ENCODE measurements at regions not wholly inside any gene's neighbourhood (a gene's known extent, or its start where the extent isn't known, plus 50 kb on each side); places are given as distances from the start of the nearest gene placed in this dataset.

GRCh38 chr3:55285156-55285555, 201.9 kb downstream of the WNT5A start:
- TF ChIP-seq POLR2A (IDR thresholded peaks at IDR 0.05; ENCODE audit: low read length) (no peak), GATA1 (IDR thresholded peaks at IDR 0.05; ENCODE audit: low read depth, low read length) (no peak)

Measured in erythroblast (primary cell).